ENCODE measurements at regions not wholly inside any gene's neighbourhood (a gene's known extent, or its start where the extent isn't known, plus 50 kb on each side); places are given as distances from the start of the nearest gene placed in this dataset.
"Not testable (repeated sequence)": the region's sequence is repeated elsewhere in the genome, so short reads cannot be mapped to it uniquely, and the experiment has no call there.

- no peak for DNase-seq
Measured at GRCh38 chr10:128178302-128178958, 52.2 kb upstream of the MKI67 start.

DNA sequence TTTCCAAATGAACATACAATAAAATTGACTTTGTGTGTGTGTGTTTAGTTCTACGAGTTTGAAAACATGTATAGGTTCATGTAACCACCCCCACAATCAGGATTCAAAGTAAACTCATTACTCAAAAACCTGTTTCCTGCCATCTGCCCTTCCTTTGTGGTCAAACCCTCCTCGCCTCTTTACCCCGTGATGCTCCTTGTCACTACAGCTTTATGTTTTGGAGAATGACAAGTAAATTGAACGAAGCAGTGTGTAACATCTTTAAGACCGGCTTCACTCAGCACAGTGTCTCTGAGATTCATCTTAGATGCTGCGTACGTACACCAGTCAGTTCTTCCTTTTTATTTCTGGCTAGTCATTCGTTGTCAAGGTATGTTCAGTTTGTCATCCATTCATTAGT, 54.6 kb upstream of the MKI67 start:
- DNase-seq: no peak

DNA sequence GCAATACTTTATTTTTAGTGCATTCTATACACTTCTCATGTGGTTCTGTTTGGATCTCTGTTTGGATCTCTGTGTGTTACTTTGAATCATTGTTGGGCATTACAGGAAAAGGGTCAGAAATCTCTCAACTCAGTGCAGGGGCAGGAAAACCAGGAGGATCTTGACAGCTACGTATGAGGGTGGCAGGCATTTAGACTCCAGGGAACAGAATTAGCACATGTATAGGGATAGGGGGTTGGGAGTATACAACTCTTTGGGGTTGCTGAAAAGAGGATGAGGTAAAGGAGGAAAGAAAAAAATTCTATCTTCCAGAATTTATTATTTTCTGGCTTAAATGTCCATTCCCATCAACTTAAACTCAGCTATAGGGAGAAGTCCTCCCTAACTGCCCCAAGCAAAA, 59.4 kb upstream of the MKI67 start:
- no peak for DNase-seq

GRCh38 chr10:128186959-128187787, 61.0 kb upstream of the MKI67 start:
- no peak for DNase-seq

DNA sequence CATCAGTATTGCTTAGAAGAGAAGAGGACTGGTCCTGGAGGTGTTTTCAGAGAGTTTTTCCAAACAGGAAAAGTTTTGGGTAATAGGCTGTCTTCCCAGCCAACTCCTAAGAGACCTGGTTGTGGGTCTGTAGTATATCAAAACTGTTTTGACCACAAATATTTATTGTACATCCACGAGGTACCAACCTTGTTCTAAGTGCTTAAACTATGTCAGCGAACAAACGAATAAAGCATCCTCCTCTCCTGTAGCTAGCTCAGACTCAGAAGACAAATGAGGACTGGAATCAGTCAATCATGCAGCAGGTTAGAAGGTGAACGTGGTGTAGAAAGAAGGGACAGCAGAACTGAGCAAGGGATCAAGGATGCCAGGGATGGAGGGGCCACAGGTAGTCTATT, 61.6 kb upstream of the MKI67 start:
- DNase-seq: no peak

DNA sequence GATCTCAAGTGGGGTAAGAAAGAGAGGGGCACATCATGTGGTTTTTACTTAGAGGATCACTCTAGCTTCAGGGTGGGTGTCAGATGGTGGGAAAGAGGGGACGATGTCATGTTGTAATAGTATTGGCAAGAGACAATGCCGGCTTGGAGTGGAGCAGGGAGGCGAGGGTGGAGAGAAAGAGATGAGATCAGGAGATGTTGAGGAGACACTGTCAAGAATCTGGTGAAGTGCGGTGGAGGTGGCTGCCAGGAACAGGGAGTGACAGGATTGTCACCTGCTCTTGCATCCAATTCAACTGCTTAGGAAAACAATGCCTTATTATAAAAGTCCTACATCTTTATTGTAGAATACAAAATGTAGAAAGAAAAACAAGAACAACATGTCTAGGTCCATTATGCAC, 63.0 kb upstream of the MKI67 start:
- DNase-seq: no peak

DNA sequence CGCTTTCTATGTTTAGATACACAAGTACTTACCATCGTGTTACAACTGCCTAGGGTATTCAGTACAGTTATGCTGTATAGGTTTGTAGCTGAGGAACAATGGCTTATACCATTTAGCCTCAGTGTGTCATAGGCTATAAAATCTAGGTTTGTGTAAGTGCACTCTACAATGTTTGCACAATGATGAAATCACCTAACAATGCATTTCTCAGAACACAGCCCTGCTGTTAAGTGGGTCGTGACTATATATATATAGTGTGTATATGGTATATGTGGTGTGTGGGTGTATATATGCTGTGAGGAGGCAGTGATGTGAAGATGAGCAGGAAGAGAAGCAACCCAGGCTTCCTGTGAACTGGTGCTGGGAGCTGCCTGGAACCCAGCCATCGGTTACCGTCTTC, 65.6 kb upstream of the MKI67 start:
- no peak for DNase-seq

DNA sequence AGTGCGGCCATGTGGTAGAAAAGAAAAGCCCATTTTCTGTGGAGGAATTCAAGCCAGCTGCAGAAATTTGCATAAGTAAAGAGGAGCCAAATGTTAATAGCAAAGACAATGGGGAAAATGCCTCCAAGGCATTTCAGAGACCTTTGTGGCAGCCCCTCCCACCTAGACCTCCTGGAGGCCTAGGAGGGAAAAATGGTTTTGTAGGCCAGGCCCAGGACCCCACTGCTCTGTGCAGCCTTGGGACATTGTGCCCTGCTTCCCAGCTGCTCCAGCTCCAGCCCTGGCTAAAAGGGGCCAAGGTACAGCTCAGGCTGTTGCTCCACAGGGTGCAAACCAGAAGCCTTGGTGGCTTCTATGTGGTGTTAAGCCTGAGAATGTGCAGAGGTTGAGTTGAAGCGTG, 75.6 kb upstream of the MKI67 start:
- DNase-seq: not testable (repeated sequence)

DNA sequence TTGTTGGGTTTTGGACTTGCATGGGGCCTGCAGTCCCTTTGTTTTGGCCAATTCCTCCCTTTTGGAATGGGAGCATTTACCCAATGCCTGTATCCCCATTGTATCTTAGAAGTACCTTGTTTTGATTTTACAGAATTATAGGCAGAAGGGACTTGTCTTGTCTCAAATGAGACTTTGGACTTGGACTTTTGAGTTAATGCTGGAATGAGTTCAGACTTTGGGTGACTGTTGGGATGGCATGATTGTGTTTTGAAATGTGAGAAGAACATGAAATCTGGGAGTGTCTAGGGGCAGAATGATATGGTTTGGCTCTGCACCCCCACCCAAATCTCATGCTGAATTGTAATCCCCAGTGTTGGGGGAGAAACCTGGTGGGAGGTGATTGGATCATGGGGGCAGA, 76.8 kb upstream of the MKI67 start:
- DNase-seq: no peak

- not testable (repeated sequence) for DNase-seq
Measured at GRCh38 chr10:128205591-128205990, 79.4 kb upstream of the MKI67 start.

DNA sequence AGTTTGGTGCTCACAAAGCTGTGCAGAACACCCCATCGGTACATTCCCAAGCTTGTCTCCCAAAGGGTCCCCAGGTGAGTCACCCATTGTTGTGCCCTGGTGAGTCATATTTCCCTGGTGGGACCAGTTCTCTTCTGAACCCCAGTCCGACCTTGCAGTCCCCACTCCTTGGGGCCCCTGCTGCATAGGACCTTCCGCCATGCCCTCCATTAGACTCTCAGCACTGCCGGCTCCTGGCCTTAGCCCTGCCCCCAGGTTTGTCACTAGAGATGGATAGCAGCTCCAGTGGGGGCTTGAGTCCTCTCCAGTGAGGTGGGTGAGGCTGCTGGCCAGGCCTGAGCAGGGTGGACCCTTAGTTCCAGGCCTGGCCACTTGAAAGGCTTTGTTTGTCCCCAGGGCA, 80.5 kb upstream of the MKI67 start:
- DNase-seq: no peak

- no peak for DNase-seq
Measured at GRCh38 chr10:128209862-128210214, 83.6 kb upstream of the MKI67 start.

DNA sequence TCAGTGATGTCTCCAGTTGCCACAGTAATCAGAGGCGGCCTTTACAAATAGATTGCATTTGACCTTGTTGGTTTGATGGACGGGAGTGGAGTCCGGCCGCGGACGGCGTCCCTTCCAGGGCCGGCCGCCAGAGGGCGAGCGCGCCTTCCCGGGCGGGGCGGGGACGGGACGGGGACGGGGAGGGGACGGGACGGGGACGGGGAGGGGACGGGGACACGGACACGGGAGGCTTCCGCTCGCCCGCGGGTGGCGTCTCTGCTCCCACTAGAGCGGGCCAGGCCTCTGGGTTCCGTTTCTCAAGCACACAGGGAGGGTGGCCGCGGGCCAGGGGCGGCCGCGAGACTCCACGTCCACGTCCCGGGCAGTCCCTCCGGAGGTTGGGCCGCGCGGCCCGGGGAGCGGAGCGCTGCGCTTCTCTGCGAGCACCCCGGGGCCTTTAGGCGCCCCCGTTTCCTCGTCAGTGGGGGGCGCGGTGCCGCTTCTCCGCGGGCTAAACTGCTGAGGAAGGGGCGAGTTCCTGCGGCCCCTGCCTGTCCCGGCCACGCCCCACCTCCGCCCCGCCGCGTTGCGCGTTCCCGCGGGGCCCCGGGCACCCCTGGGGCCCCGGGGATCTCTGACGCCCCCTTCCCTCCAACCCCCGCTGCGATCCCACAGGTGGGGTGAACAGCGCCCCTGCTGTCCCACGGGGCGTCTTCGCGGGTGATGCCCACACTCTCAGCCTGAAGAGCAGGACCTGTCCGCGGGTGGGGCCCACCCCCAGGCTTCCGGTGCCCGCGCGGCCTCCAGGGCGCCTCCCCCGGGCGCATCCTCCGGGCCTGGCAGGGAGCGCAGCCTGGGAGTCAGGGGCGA, 84.2 kb upstream of the MKI67 start:
- DNase-seq: no peak

GRCh38 chr10:128211064-128211504, 84.9 kb upstream of the MKI67 start:
- DNase-seq: no peak

- peak; percentile 73 for DNase-seq
Measured at GRCh38 chr10:128211953-128212727, 85.9 kb upstream of the MKI67 start.

GRCh38 chr10:128213156-128213555, 86.9 kb upstream of the MKI67 start:
- DNase-seq: no peak

DNA sequence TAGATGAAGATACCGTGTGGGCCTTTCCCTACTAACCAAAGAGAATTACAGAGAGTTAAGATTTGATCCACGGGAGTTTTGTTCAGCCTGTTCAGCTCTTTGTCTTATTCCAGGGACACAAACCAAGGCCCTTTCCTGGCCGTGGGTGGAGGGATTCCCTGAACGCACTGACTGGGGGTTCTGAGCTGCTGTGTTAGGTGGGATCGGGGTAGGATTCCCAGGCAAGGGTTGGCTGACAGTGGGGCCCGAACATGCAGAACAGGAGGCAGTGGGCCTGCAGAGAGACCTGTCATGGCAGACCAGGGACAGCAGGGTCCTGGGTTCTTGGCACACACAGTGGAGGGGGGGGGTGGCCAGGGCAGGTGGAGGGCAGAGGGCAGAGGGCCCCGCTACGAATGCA, 89.5 kb upstream of the MKI67 start:
- no peak for DNase-seq

DNA sequence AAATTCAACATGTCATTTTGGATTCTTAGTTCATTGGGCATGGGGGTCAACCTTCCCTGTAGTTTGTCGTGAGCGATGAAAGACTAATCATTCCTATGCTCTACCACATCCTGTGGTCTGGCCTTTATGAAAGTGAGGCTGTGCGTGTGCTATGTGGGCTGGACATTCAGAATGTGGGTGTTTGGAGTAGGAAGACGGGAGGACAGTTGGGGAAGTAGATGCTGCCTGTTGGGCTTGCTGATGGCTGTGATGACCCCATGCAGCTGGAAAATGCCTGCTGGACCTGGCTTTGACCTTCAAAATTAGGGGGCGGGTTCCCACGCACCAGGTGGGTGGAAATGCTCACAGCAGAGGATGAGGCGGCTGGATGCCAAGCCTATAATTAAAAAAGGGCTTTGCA, 90.9 kb upstream of the MKI67 start:
- no peak for DNase-seq

GRCh38 chr10:128218161-128218560, 91.9 kb upstream of the MKI67 start:
- DNase-seq: no peak

GRCh38 chr10:128219295-128219694, 93.1 kb upstream of the MKI67 start:
- DNase-seq: no peak

- no peak for DNase-seq
Measured at GRCh38 chr10:128220021-128220420, 93.8 kb upstream of the MKI67 start.

GRCh38 chr10:128221117-128221516, 94.9 kb upstream of the MKI67 start:
- DNase-seq: no peak

DNA sequence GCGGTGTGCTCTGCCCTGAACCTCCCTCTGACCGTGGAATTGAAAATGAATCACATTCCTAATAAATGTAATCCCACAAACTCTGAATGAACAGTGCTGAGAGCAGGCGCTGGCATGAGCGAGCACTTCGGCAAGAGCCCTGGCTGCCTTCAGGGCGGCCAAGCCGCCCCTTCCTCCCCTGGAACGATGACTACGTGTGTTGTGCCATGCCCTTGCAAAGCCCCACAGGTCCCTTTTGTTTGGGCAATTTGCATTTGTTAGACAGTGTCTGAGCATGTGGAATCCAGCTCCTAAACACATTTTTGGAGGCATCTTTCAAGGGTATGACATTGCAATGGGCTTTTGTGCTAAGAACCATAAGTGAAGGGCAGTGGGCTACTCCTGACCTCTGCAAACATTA, 95.6 kb upstream of the MKI67 start:
- DNase-seq: no peak
